H9 (cell line): ENCODE measurements at regions not wholly inside any gene's neighbourhood (a gene's known extent, or its start where the extent isn't known, plus 50 kb on each side); places are given as distances from the start of the nearest gene placed in this dataset.

Experiments
- DNase-seq: peaks from one replicate; pipeline ENCODE4 v3.0.0-alpha.2; 2017
- H2AFZ ChIP-seq: one replicate; pipeline ENCODE4 v1.6.1; 2013; ENCODE audit warnings: mild to moderate bottlenecking, low read length, control low read depth, moderate library complexity
- H2AK5ac ChIP-seq: 2 replicates; pipeline ENCODE4 v1.6.1; 2013; ENCODE audit warnings: low read length, control low read depth, mixed read lengths; ENCODE audit not compliant: insufficient read length
- H2BK120ac ChIP-seq: one replicate; pipeline ENCODE4 v1.6.1; 2013; ENCODE audit warnings: low read depth, mild to moderate bottlenecking, low read length, control low read depth, inconsistent platforms; ENCODE audit not compliant: poor library complexity, severe bottlenecking
- H2BK12ac ChIP-seq: 2 replicates; pipeline ENCODE4 v1.6.1; 2013; ENCODE audit warnings: low read length, control low read depth, mixed read lengths, low read depth; ENCODE audit not compliant: insufficient read length
- H2BK15ac ChIP-seq: 2 replicates; pipeline ENCODE4 v1.6.1; 2013; ENCODE audit warnings: low read depth, low read length, control low read depth
- H2BK20ac ChIP-seq: one replicate; pipeline ENCODE4 v1.6.1; 2013; ENCODE audit warnings: low read depth, mild to moderate bottlenecking, low read length, control low read depth, inconsistent platforms; ENCODE audit not compliant: poor library complexity, severe bottlenecking
- H2BK5ac ChIP-seq: 2 replicates; pipeline ENCODE4 v1.6.1; 2013; ENCODE audit warnings: low read length, control low read depth, mixed read lengths; ENCODE audit not compliant: insufficient read length
- H3K14ac ChIP-seq: 2 replicates; pipeline ENCODE4 v1.6.1; 2013; ENCODE audit warnings: low read length, control low read depth; ENCODE audit not compliant: insufficient read depth
- H3K18ac ChIP-seq: 2 replicates; pipeline ENCODE4 v1.6.1; 2013; ENCODE audit warnings: low read depth, mild to moderate bottlenecking, mixed read lengths, low read length, control low read depth; ENCODE audit not compliant: insufficient read length
- H3K23ac ChIP-seq: 2 replicates; pipeline ENCODE4 v1.6.1; 2013; ENCODE audit warnings: low read length, control low read depth, mixed read lengths, low read depth; ENCODE audit not compliant: insufficient read length
- H3K23me2 ChIP-seq: 2 replicates; pipeline ENCODE4 v1.6.1; 2013; ENCODE audit warnings: low read depth, mild to moderate bottlenecking, mixed read lengths, low read length, control low read depth; ENCODE audit not compliant: insufficient read length, poor library complexity, severe bottlenecking
- H3K27ac ChIP-seq: 2 replicates; pipeline ENCODE4 v1.5.1; 2013; ENCODE audit warnings: low read length, control low read depth, mixed read lengths, low read depth; ENCODE audit not compliant: insufficient read length
- H3K27me3 ChIP-seq: 2 replicates; pipeline ENCODE4 v1.6.1; 2013; ENCODE audit warnings: low read length, control low read depth, inconsistent platforms; ENCODE audit not compliant: insufficient read depth
- H3K4ac ChIP-seq: 2 replicates; pipeline ENCODE4 v1.6.1; 2013; ENCODE audit warnings: low read depth, mild to moderate bottlenecking, control low read depth, inconsistent platforms, low read length, moderate library complexity
- H3K4me1 ChIP-seq: 2 replicates; pipeline ENCODE4 v1.6.1; 2013; ENCODE audit warnings: low read length, control low read depth, inconsistent platforms; ENCODE audit not compliant: insufficient read depth
- H3K4me2 ChIP-seq: 2 replicates; pipeline ENCODE4 v1.6.1; 2013; ENCODE audit warnings: low read length, control low read depth, mixed read lengths; ENCODE audit not compliant: insufficient read length, insufficient read depth
- H3K56ac ChIP-seq: 2 replicates; pipeline ENCODE4 v1.6.1; 2013; ENCODE audit warnings: low read depth, mild to moderate bottlenecking, mixed read lengths, low read length, control low read depth; ENCODE audit not compliant: insufficient read length
- H3K79me1 ChIP-seq: 2 replicates; pipeline ENCODE4 v1.6.1; 2013; ENCODE audit warnings: low read depth, mild to moderate bottlenecking, moderate library complexity, low read length, control low read depth, inconsistent platforms; ENCODE audit not compliant: insufficient read depth, poor library complexity, severe bottlenecking
- H3K79me2 ChIP-seq: 2 replicates; pipeline ENCODE4 v1.6.1; 2013; ENCODE audit warnings: low read length, control low read depth, inconsistent platforms; ENCODE audit not compliant: insufficient read depth
- H3K9ac ChIP-seq: 2 replicates; pipeline ENCODE4 v1.6.1; 2013; ENCODE audit warnings: low read length, control low read depth, mixed read lengths; ENCODE audit not compliant: insufficient read length; ENCODE audit errors: extremely low read depth
- H3K9me3 ChIP-seq: one replicate; pipeline ENCODE4 v1.6.1; 2013; ENCODE audit warnings: low read depth, low read length, inconsistent platforms; ENCODE audit not compliant: control insufficient read depth
- H3T11ph ChIP-seq: one replicate; pipeline ENCODE4 v1.6.1; 2013; ENCODE audit warnings: mild to moderate bottlenecking, low read length, control low read depth, inconsistent platforms
- H4K20me1 ChIP-seq: one replicate; pipeline ENCODE4 v1.6.1; 2013; ENCODE audit not compliant: control insufficient read depth, insufficient read length, insufficient read depth
- H4K5ac ChIP-seq: 2 replicates; pipeline ENCODE4 v1.6.1; 2013; ENCODE audit warnings: low read depth, mild to moderate bottlenecking, mixed read lengths, low read length, control low read depth; ENCODE audit not compliant: insufficient read length
- H4K8ac ChIP-seq: replicated peaks from 2 replicates; pipeline ENCODE4 v1.6.1; 2013; ENCODE audit warnings: low read length, control low read depth, mixed read lengths, low read depth; ENCODE audit not compliant: insufficient read length
- H4K91ac ChIP-seq: 2 replicates; pipeline ENCODE4 v1.6.1; 2013; ENCODE audit warnings: low read depth, mild to moderate bottlenecking, moderate library complexity, mixed read lengths, low read length, control low read depth; ENCODE audit not compliant: insufficient read length
- H3K27ac Mint-ChIP-seq, 3 experiments: 2 replicates in 2 of 3; 3 replicates in 1 of 3; pipeline ENCODE4 v1.8.0; 2020 to 2021; ENCODE audit warnings: mixed read lengths in 3 of 3, mild to moderate bottlenecking in 1 of 3, moderate library complexity in 1 of 3
- H3K27me3 Mint-ChIP-seq: 2 replicates; pipeline ENCODE4 v1.8.0; 2021; ENCODE audit warnings: low read depth, mild to moderate bottlenecking, moderate library complexity, mixed read lengths
- H3K36me3 Mint-ChIP-seq, 3 experiments: 2 replicates in 2 of 3; 3 replicates in 1 of 3; pipeline ENCODE4 v1.8.0; 2020 to 2021; ENCODE audit warnings: low read depth in 3 of 3, mixed read lengths in 3 of 3; ENCODE audit not compliant: insufficient read depth in 1 of 3
- H3K4me1 Mint-ChIP-seq, 2 experiments: 2 replicates each; pipeline ENCODE4 v1.8.0; 2020; ENCODE audit warnings: mixed read lengths in 2 of 2
- H3K4me3 Mint-ChIP-seq, 2 experiments: 2 replicates in 1 of 2; 3 replicates in 1 of 2; pipeline ENCODE4 v1.8.0; 2020 to 2021; ENCODE audit warnings: mild to moderate bottlenecking in 2 of 2, mixed read lengths in 2 of 2, moderate library complexity in 1 of 2
- H3K9me3 Mint-ChIP-seq, 2 experiments: 2 replicates in 1 of 2; 3 replicates in 1 of 2; pipeline ENCODE4 v1.8.0; 2020; ENCODE audit warnings: mild to moderate bottlenecking in 2 of 2, mixed read lengths in 2 of 2, moderate library complexity in 1 of 2
- TF ChIP-seq, protein P1 (sequence below): fragments of 200-600 bp; sonication (generic); conservative IDR thresholded peaks from 3 replicates; pipeline ENCODE4 v1.8.0; 2021; ENCODE audit warnings: antibody characterized with exemption, mild to moderate bottlenecking

DNA sequence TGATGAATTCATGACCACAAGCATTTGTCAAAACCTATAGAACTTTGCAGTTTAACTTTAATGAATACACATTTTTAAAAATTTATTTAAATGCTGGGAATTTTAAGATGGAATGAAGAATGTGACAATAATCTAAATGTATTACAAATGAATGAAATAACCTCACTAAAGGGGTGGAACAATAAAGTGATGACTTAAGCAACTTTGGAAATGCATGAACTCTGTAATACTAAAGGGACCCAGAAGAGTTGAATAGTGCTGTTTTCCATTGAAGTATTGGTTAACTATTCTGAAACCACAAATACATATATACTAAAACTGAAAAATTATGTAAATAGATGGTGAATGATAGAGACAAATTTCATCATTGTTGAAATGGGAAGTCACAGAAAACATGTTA is 1395.1 kb downstream of the NCAM2 start:
- no peaks in the 10 kb centered on the region for H3K36me3 Mint-ChIP-seq
- no peak overlapping the region for H3K23ac ChIP-seq
- H2AK5ac ChIP-seq, result no peak overlapping the region
- no peaks in the 10 kb centered on the region for H3K9me3 ChIP-seq
- TF ChIP-seq, protein P1, sequence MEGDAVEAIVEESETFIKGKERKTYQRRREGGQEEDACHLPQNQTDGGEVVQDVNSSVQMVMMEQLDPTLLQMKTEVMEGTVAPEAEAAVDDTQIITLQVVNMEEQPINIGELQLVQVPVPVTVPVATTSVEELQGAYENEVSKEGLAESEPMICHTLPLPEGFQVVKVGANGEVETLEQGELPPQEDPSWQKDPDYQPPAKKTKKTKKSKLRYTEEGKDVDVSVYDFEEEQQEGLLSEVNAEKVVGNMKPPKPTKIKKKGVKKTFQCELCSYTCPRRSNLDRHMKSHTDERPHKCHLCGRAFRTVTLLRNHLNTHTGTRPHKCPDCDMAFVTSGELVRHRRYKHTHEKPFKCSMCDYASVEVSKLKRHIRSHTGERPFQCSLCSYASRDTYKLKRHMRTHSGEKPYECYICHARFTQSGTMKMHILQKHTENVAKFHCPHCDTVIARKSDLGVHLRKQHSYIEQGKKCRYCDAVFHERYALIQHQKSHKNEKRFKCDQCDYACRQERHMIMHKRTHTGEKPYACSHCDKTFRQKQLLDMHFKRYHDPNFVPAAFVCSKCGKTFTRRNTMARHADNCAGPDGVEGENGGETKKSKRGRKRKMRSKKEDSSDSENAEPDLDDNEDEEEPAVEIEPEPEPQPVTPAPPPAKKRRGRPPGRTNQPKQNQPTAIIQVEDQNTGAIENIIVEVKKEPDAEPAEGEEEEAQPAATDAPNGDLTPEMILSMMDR, result no peak
- no peaks in the 10 kb centered on the region for H3K23me2 ChIP-seq
- no peak overlapping the region for H4K8ac ChIP-seq
- H3K56ac ChIP-seq, result no peak overlapping the region
- no peak overlapping the region for H2BK12ac ChIP-seq
- no peak overlapping the region for H3K9ac ChIP-seq
- no peak overlapping the region for H2BK120ac ChIP-seq
- H3K9me3 Mint-ChIP-seq, result peaks cover 0 to 4% of the 10 kb centered on the region in 2 experiments; a peak in 2 of 5 replicates
- H3K4me1 Mint-ChIP-seq, result peaks cover 11 to 15% of the 10 kb centered on the region in 2 experiments
- no peaks in the 10 kb centered on the region for H3K27me3 Mint-ChIP-seq
- no peak overlapping the region for H2BK5ac ChIP-seq
- no peak overlapping the region for H2AFZ ChIP-seq
- H3K27me3 ChIP-seq, result no peaks in the 10 kb centered on the region
- H2BK15ac ChIP-seq, result no peak overlapping the region
- no peak overlapping the region for H3K27ac ChIP-seq
- no peaks in the 10 kb centered on the region for H3K4me1 ChIP-seq
- no peak overlapping the region for H3K18ac ChIP-seq
- no peaks in the 10 kb centered on the region for H4K20me1 ChIP-seq
- H4K91ac ChIP-seq, result no peak overlapping the region
- no peaks in the 10 kb centered on the region for H3K79me1 ChIP-seq
- no peak overlapping the region for H4K5ac ChIP-seq
- no peak overlapping the region for H3T11ph ChIP-seq
- no peak overlapping the region for H3K4me2 ChIP-seq
- H3K4me3 Mint-ChIP-seq, result no peak overlapping the region
- H3K27ac Mint-ChIP-seq, result no peak overlapping the region
- no peak for DNase-seq
- H3K79me2 ChIP-seq, result no peaks in the 10 kb centered on the region
- no peak overlapping the region for H3K14ac ChIP-seq
- H3K4ac ChIP-seq, result no peak overlapping the region
- no peak overlapping the region for H2BK20ac ChIP-seq
